Duodenal mucosa (tissue), 2 donors: ENCODE measurements at regions not wholly inside any gene's neighbourhood (a gene's known extent, or its start where the extent isn't known, plus 50 kb on each side); places are given as distances from the start of the nearest gene placed in this dataset.
"Not testable (repeated sequence)": the region's sequence is repeated elsewhere in the genome, so short reads cannot be mapped to it uniquely, and the experiment has no call there.

ENCODE experiments used
- H3K27ac ChIP-seq: one replicate; pipeline ENCODE4 v1.7.0; 2013; ENCODE audit warnings: low read depth, low read length
- H3K27me3 ChIP-seq, 2 donors: one replicate each; pipeline ENCODE4 v1.7.0; 2013; ENCODE audit warnings: low read length in 2 of 2, control low read depth in 1 of 2; ENCODE audit not compliant: insufficient read depth in 2 of 2, control insufficient read depth in 1 of 2
- H3K36me3 ChIP-seq, 2 donors: one replicate each; pipeline ENCODE4 v1.7.0; 2013; ENCODE audit warnings: low read length in 2 of 2, control low read depth in 1 of 2; ENCODE audit not compliant: insufficient read depth in 2 of 2, control insufficient read depth in 1 of 2
- H3K4me1 ChIP-seq, 2 donors: one replicate each; pipeline ENCODE4 v1.7.0; 2013; ENCODE audit warnings: low read length in 2 of 2, control low read depth in 1 of 2; ENCODE audit not compliant: insufficient read depth in 2 of 2, control insufficient read depth in 1 of 2
- H3K4me3 ChIP-seq, 2 donors: one replicate each; pipeline ENCODE4 v1.7.0; 2013; ENCODE audit warnings: low read length in 2 of 2, low read depth in 1 of 2
- H3K9ac ChIP-seq, 2 donors: one replicate each; pipeline ENCODE4 v1.7.0; 2013; ENCODE audit warnings: low read length in 2 of 2, low read depth in 1 of 2
- H3K9me3 ChIP-seq, 2 donors: one replicate each; pipeline ENCODE4 v1.7.0; 2013; ENCODE audit warnings: low read length in 2 of 2, control low read depth in 1 of 2; ENCODE audit not compliant: control insufficient read depth in 1 of 2

DNA sequence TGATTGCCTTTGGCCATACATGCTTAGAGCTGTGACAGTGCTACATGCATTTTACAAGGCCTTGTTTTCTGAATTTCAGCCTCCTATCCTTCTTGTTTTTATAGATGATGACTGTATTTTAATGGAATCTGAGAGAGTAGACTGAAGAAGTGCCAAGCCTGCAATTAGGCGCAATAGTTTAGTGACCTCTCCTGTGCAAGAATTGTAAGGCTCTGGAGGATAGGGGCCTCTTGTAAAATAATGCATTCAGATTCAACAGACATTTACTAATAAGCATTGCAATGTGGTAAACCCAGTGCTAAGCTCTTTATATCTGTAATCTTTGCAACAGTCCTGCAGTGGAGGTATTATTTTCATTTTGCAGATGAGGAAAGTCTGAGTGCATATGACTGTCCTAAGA lies 105.5 kb downstream of the TDRD15 start:
- peaks cover 13 to 14% of the 10 kb centered on the region in 2 donors for H3K4me1 ChIP-seq
- H3K36me3 ChIP-seq, result no peaks in the 10 kb centered on the region
- no peak overlapping the region for H3K9ac ChIP-seq
- H3K27ac ChIP-seq, result no peak overlapping the region
- H3K9me3 ChIP-seq, result no peaks in the 10 kb centered on the region
- no peaks in the 10 kb centered on the region for H3K27me3 ChIP-seq
- no peak overlapping the region for H3K4me3 ChIP-seq

GRCh38 chr2:21230140-21230539 lies 106.4 kb downstream of the TDRD15 start:
- Histone ChIP-seq H3K9me3 (no peaks in the 10 kb centered on the region), H3K36me3 (no peaks in the 10 kb centered on the region), H3K4me3 (no peak overlapping the region), H3K27me3 (no peaks in the 10 kb centered on the region), H3K27ac (no peak overlapping the region), H3K9ac (no peak overlapping the region), H3K4me1 (peaks cover 13 to 14% of the 10 kb centered on the region in 2 donors)

GRCh38 chr2:21231985-21232384 lies 108.2 kb downstream of the TDRD15 start:
- H3K4me1 ChIP-seq, result peaks cover 13 to 14% of the 10 kb centered on the region in 2 donors
- no peak overlapping the region for H3K9ac ChIP-seq
- no peaks in the 10 kb centered on the region for H3K9me3 ChIP-seq
- no peaks in the 10 kb centered on the region for H3K27me3 ChIP-seq
- H3K36me3 ChIP-seq, result no peaks in the 10 kb centered on the region
- H3K27ac ChIP-seq, result no peak overlapping the region
- no peak overlapping the region for H3K4me3 ChIP-seq

GRCh38 chr2:21233194-21233593 lies 109.4 kb downstream of the TDRD15 start:
- Histone ChIP-seq H3K4me3 (no peak overlapping the region), H3K27me3 (no peaks in the 10 kb centered on the region), H3K27ac (no peak overlapping the region)

GRCh38 chr2:21234001-21234400 lies 110.2 kb downstream of the TDRD15 start:
- no peak overlapping the region for H3K9ac ChIP-seq
- no peak overlapping the region for H3K4me3 ChIP-seq
- H3K27me3 ChIP-seq, result no peaks in the 10 kb centered on the region
- no peaks in the 10 kb centered on the region for H3K9me3 ChIP-seq
- peaks cover 3% of the 10 kb centered on the region in 2 donors for H3K4me1 ChIP-seq
- H3K27ac ChIP-seq, result no peak overlapping the region
- H3K36me3 ChIP-seq, result no peaks in the 10 kb centered on the region

More at GRCh38 chr2:21233194-21233593, 109.4 kb downstream of the TDRD15 start:
- Histone ChIP-seq H3K9ac (no peak overlapping the region), H3K9me3 (no peaks in the 10 kb centered on the region), H3K36me3 (no peaks in the 10 kb centered on the region), H3K4me1 (peaks cover 10 to 11% of the 10 kb centered on the region in 2 donors)

DNA sequence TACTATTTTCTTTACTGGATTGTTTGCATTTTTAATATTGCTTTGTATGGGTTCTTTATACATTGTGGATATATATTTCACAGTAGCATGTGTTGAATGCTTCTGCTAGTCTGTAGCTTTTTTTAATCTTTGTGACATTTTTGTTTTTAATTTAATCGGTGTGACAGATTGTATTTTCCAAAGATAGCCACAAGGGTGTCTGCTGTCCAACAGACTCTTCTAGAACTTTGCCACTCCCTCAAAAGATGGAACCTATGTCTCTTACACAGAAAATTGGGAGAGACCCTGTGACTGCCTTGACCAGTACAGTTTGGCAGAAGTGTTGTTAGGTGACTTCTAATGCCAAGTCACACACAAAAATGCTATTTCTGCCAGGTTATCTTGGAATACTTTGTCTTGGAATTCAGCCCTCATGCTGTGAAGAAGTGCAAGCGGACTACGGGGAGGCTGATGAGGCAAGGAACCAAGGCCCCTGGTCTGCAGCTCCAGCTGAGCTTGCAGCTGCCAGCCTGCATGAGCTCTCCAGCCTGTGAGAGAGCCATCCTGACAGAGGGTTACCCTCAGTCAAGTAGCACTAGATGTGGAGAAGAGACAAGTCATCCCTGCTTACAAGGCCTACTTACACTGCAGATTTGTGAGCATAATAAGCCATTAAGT lies 110.8 kb downstream of the TDRD15 start:
- no peaks in the 10 kb centered on the region for H3K27me3 ChIP-seq
- no peaks in the 10 kb centered on the region for H3K9me3 ChIP-seq
- no peak overlapping the region for H3K4me3 ChIP-seq
- H3K36me3 ChIP-seq, result no peaks in the 10 kb centered on the region
- H3K9ac ChIP-seq, result no peak overlapping the region
- H3K4me1 ChIP-seq, result no peaks in the 10 kb centered on the region
- no peak overlapping the region for H3K27ac ChIP-seq

- not testable (repeated sequence) for H3K36me3 ChIP-seq
These were observed 116.0 kb downstream of the TDRD15 start for GRCh38 chr2:21239749-21240148.

DNA sequence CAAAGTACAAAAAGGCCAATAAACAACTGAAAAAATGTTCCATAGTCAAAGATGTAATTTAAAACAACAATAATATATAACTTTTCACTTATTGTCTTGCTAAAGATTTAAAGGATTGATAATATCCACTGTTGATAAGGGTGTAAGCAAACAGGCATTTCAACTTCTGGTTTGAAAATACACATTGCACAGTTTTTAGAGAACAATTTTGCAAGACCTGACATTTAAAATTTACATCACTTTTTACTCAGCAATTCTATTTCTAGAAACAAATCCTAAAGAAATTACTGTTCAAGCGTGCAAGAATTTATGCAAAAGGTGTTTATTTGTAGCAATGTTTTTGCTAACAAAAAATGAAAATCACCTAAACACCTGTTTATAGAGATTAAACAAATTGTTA lies 120.4 kb downstream of the TDRD15 start:
- Histone ChIP-seq H3K36me3 (no peaks in the 10 kb centered on the region), H3K9me3 (no peaks in the 10 kb centered on the region), H3K4me1 (no peaks in the 10 kb centered on the region), H3K4me3 (no peak overlapping the region), H3K27me3 (no peaks in the 10 kb centered on the region), H3K27ac (no peak overlapping the region), H3K9ac (no peak overlapping the region)

More at GRCh38 chr2:21239749-21240148, 116.0 kb downstream of the TDRD15 start:
- H3K27me3 ChIP-seq, H3K9me3 ChIP-seq, H3K27ac ChIP-seq, H3K9ac ChIP-seq, H3K4me3 ChIP-seq, H3K4me1 ChIP-seq: not testable (repeated sequence)

- Histone ChIP-seq H3K36me3 (no peaks in the 10 kb centered on the region), H3K4me3 (no peak overlapping the region), H3K27ac (no peak overlapping the region), H3K9ac (no peak overlapping the region), H3K27me3 (no peaks in the 10 kb centered on the region), H3K9me3 (no peaks in the 10 kb centered on the region), H3K4me1 (no peaks in the 10 kb centered on the region)
These were observed 121.8 kb downstream of the TDRD15 start for GRCh38 chr2:21245565-21245964.

DNA sequence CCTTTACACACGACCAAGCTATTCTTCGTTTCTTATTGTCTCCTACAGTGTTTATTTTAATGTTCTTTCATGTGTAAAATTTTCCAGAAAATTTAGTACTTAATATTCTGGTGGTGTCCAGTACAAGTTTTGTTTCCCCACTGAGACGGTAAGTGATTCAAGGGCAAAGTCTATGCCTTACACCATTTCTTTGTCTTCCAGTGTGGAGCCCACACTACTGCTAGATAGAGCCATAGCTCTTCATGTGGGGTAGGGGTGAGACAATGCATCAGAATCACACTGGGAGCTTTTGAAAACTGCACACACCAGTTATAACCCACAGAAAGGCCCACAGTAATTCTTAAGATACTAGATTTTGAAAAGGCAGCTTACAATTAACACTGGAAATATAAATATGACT lies 125.6 kb downstream of the TDRD15 start:
- H3K9ac ChIP-seq, result no peak overlapping the region

More for the DNA sequence above, 125.6 kb downstream of the TDRD15 start:
- no peaks in the 10 kb centered on the region for H3K36me3 ChIP-seq
- no peak overlapping the region for H3K27ac ChIP-seq
- no peaks in the 10 kb centered on the region for H3K27me3 ChIP-seq
- peaks cover 0 to 7% of the 10 kb centered on the region in 2 donors for H3K4me1 ChIP-seq
- H3K9me3 ChIP-seq, result no peaks in the 10 kb centered on the region
- no peak overlapping the region for H3K4me3 ChIP-seq
